ENCODE measurements at regions not wholly inside any gene's neighbourhood (a gene's known extent, or its start where the extent isn't known, plus 50 kb on each side); places are given as distances from the start of the nearest gene placed in this dataset.

DNA sequence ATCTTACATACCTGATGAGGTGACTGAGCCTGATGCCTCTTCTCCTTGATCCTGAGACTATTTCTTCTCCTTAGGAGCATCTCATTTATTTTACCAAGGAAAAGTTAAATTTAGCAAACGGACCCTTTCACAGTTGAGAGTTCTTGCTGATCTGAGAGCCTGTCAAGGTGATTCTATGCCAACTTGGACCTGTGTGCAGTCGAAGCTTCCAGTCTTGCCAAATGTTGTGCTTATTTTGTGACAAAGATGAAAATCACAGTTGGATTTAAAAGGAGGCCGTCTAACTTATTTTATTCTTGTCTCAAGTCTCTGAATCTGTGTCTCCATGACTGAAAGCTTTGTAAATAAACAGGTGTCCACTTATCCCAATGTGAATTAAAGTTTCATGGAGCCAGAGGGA lies 296.3 kb upstream of the EPHA3 start:
- Histone ChIP-seq H3K27ac (ENCODE audit: low read length) (no peak overlapping the region), H3K9me2 (replicated peaks; ENCODE audit: insufficient read depth, low read length) (no peaks in the 10 kb centered on the region), H3K4me1 (ENCODE audit: low read length) (no peaks in the 10 kb centered on the region), H3K4me3 (ENCODE audit: low read length) (no peak overlapping the region), H3K27me3 (replicated peaks; ENCODE audit: insufficient read depth, low read length) (no peaks in the 10 kb centered on the region), H3K79me2 (ENCODE audit: low read length) (no peaks in the 10 kb centered on the region), H3F3A (ENCODE audit: insufficient read depth, low read length) (no peaks in the 10 kb centered on the region), H3K9me3 (replicated peaks; ENCODE audit: insufficient read depth, low read length) (no peaks in the 10 kb centered on the region), H2AFZ (ENCODE audit: low read length) (no peak overlapping the region), H3K36me3 (replicated peaks; ENCODE audit: insufficient read depth, low read length) (no peaks in the 10 kb centered on the region), H3K9ac (ENCODE audit: low read length) (no peak overlapping the region), H3K4me2 (ENCODE audit: low read depth, low read length) (no peak overlapping the region), H4K20me1 (ENCODE audit: insufficient read depth, low read length) (no peaks in the 10 kb centered on the region)
- TF ChIP-seq CTCF (IDR thresholded peaks at IDR 0.05; ENCODE audit: low read length) (no peak), EZH2phosphoT487 (IDR thresholded peaks at IDR 0.05; ENCODE audit: low read length) (no peak), EZH2 (optimal IDR thresholded peaks at IDR 0.05; ENCODE audit: low read depth, low read length) (no peak)
- DNase-seq, result no peak

DNA sequence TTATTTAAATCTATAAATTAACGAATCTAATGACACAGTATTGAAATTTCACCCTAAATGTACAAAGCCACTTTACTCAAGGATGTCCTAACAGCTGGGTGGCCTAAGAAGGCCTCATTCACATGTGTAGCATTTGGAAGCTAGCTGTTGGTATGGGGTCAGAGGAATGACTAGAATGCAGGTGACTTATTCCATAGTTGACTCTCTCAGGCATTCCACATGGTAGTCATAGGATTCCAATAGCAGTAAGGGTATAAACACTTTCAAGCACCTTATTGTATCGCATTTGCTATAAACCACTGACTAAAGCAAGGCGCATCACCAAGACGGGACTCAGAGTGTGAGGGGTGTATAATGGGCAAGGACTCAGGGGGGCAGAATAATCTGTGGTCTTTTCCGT lies 294.8 kb upstream of the EPHA3 start:
- H3K27ac ChIP-seq (ENCODE audit: low read length), result no peak overlapping the region
- H3K9me2 ChIP-seq (replicated peaks; ENCODE audit: insufficient read depth, low read length), result no peaks in the 10 kb centered on the region
- no peaks in the 10 kb centered on the region for H4K20me1 ChIP-seq (ENCODE audit: insufficient read depth, low read length)
- no peak overlapping the region for H3K4me2 ChIP-seq (ENCODE audit: low read depth, low read length)
- no peak overlapping the region for H3K9ac ChIP-seq (ENCODE audit: low read length)
- no peaks in the 10 kb centered on the region for H3F3A ChIP-seq (ENCODE audit: insufficient read depth, low read length)
- H3K27me3 ChIP-seq (replicated peaks; ENCODE audit: insufficient read depth, low read length), result no peaks in the 10 kb centered on the region
- no peak overlapping the region for H3K4me3 ChIP-seq (ENCODE audit: low read length)
- DNase-seq, result no peak
- no peaks in the 10 kb centered on the region for H3K79me2 ChIP-seq (ENCODE audit: low read length)
- no peaks in the 10 kb centered on the region for H3K9me3 ChIP-seq (replicated peaks; ENCODE audit: insufficient read depth, low read length)
- no peaks in the 10 kb centered on the region for H3K36me3 ChIP-seq (replicated peaks; ENCODE audit: insufficient read depth, low read length)
- TF ChIP-seq CTCF (IDR thresholded peaks at IDR 0.05; ENCODE audit: low read length) (no peak), EZH2 (optimal IDR thresholded peaks at IDR 0.05; ENCODE audit: low read depth, low read length) (no peak), EZH2phosphoT487 (IDR thresholded peaks at IDR 0.05; ENCODE audit: low read length) (no peak)
- no peaks in the 10 kb centered on the region for H3K4me1 ChIP-seq (ENCODE audit: low read length)
- H2AFZ ChIP-seq (ENCODE audit: low read length), result no peak overlapping the region

DNA sequence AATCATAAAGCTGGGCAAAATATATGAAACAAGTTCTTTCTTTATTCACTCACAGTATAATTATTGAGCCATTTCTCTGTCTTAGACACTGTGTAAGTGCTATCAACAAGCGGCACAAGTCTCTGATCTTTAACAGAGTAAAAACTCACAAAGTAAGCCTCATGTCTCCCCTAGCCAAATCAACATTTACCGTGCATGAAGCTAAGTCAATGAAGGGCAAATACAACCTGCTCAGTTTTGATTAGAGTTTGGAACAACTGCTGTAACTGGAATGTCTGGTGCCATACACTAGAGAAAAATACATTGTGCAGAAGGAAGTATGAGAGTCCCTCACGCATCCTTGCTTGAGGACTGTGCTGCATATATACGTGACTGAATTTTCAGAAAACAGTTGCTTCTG lies 291.0 kb upstream of the EPHA3 start:
- Histone ChIP-seq H3K79me2 (ENCODE audit: low read length) (no peaks in the 10 kb centered on the region), H3K9me2 (replicated peaks; ENCODE audit: insufficient read depth, low read length) (no peaks in the 10 kb centered on the region), H3K4me2 (ENCODE audit: low read depth, low read length) (no peak overlapping the region), H3K4me1 (ENCODE audit: low read length) (no peaks in the 10 kb centered on the region), H2AFZ (ENCODE audit: low read length) (no peak overlapping the region), H3K27me3 (replicated peaks; ENCODE audit: insufficient read depth, low read length) (no peaks in the 10 kb centered on the region), H3K9ac (ENCODE audit: low read length) (no peak overlapping the region), H3K36me3 (replicated peaks; ENCODE audit: insufficient read depth, low read length) (no peaks in the 10 kb centered on the region), H3F3A (ENCODE audit: insufficient read depth, low read length) (no peaks in the 10 kb centered on the region), H4K20me1 (ENCODE audit: insufficient read depth, low read length) (no peaks in the 10 kb centered on the region), H3K9me3 (replicated peaks; ENCODE audit: insufficient read depth, low read length) (no peaks in the 10 kb centered on the region), H3K27ac (ENCODE audit: low read length) (no peak overlapping the region), H3K4me3 (ENCODE audit: low read length) (no peak overlapping the region)
- TF ChIP-seq EZH2 (optimal IDR thresholded peaks at IDR 0.05; ENCODE audit: low read depth, low read length) (no peak), EZH2phosphoT487 (IDR thresholded peaks at IDR 0.05; ENCODE audit: low read length) (no peak), CTCF (IDR thresholded peaks at IDR 0.05; ENCODE audit: low read length) (no peak)
- no peak for DNase-seq

All from MM.1S (cell line).